AG04449 (cell line): ENCODE measurements at regions not wholly inside any gene's neighbourhood (a gene's known extent, or its start where the extent isn't known, plus 50 kb on each side); places are given as distances from the start of the nearest gene placed in this dataset.
A peak's percentile ranks its signal among the peaks of the same experiment; 100 is the strongest.

Source experiments
- CTCF ChIA-PET: fragments of 350-600 bp; formaldehyde crosslinking; extraction: SDS; loops from one replicate; lab custom pipeline; 2021; ENCODE audit warnings: antibody characterized with exemption; lab: Yijun Ruan, JAX
- POLR2A ChIA-PET: fragments of 400-600, 350-600 bp; formaldehyde crosslinking; extraction: SDS; loops from one replicate; lab custom pipeline; 2020; ENCODE audit warnings: antibody characterized with exemption, inconsistent platforms; lab: Yijun Ruan, JAX
- DNase-seq: peaks from one replicate; pipeline ENCODE4 v3.0.0-alpha.2; 2010; ENCODE audit warnings: low read depth, low spot score
- H3K4me3 ChIP-seq: 2 replicates; pipeline ENCODE4 v1.5.1; 2011; ENCODE audit warnings: low read depth, mild to moderate bottlenecking, control low read depth, low read length
- CTCF ChIP-seq: IDR thresholded peaks from one replicate; pipeline ENCODE4 v1.5.1; 2011; ENCODE audit warnings: mild to moderate bottlenecking, moderate library complexity, low read length, control low read depth, inconsistent platforms; ENCODE audit not compliant: insufficient read depth; ENCODE audit errors: missing control alignments

DNA sequence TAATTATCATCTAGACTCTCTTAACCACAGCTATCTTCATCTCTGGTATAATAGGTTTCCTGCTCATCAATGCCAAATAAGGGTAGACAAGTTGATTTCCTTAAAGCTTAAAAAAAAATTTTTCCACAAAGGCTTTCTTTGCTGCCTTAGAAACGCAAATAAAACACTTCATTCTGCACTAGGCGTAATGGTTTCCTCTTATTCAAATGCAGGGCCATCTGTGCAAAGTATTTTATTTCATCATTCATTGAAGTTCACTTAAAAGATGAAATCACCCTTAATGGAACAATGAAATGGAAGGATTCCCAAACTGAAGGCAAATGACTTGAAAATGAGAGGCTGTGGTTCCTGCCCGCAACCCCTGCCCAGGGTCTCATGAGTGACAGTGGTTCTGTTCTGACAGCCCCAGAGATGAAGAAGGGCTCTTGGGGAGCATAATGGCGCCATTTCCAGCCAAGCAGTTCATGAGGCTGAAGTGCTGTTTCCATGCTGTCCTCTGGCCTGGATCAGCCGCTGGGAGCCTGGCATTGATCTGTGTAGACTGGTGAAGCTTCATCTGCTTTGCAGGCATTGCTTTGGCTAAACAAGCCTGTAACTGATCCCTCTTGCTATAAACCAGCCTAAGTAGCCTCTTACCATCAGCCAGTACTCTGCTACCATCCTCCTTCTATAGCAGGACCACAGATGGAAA lies 276.9 kb upstream of the WWC1 start:
- no peak for DNase-seq
- POLR2A ChIA-PET: no interaction called here
- CTCF ChIA-PET: no interaction called here

GRCh38 chr5:168015506-168015905 lies 275.9 kb upstream of the WWC1 start:
- DNase-seq: peak; percentile 47
- CTCF ChIA-PET: no interaction called here
- POLR2A ChIA-PET: no interaction called here
- TF ChIP-seq CTCF: no peak
- no peak overlapping the region for H3K4me3 ChIP-seq

More for the DNA sequence above, 276.9 kb upstream of the WWC1 start:
- no peak for TF ChIP-seq CTCF
- no peak overlapping the region for H3K4me3 ChIP-seq

GRCh38 chr5:168017313-168017712 lies 274.1 kb upstream of the WWC1 start:
- DNase-seq: no peak
- H3K4me3 ChIP-seq: no peak overlapping the region
- no peak for TF ChIP-seq CTCF
- POLR2A ChIA-PET: no interaction called here
- CTCF ChIA-PET: interaction anchor here (0.9 to 1.4 kb wide), 3 partner anchors 9 to 42 kb away, joined by 3 to 4 read pairs (median 3); no protein-coding TSS in a partner anchor

DNA sequence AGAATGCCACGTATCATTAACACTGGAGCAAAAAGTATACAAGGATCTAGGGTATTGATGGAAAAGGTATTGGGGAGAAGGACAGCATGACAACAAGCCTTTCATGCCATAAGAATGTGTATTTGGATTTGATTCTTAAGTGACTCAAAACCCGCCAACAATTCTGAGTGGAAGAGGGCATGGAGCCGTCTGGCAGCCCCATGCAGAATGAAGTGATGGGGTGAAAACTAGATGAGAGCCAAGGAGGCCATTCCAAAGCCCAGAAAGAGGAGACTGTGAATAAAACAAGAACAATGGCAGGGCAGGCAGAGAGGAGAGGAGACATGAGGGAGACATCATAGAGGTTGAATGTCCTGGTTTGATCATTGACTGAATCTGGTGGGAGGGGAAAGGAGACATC lies 272.3 kb upstream of the WWC1 start:
- POLR2A ChIA-PET: no interaction called here
- no peak for TF ChIP-seq CTCF
- no peak overlapping the region for H3K4me3 ChIP-seq
- CTCF ChIA-PET: no interaction called here
- DNase-seq: no peak

DNA sequence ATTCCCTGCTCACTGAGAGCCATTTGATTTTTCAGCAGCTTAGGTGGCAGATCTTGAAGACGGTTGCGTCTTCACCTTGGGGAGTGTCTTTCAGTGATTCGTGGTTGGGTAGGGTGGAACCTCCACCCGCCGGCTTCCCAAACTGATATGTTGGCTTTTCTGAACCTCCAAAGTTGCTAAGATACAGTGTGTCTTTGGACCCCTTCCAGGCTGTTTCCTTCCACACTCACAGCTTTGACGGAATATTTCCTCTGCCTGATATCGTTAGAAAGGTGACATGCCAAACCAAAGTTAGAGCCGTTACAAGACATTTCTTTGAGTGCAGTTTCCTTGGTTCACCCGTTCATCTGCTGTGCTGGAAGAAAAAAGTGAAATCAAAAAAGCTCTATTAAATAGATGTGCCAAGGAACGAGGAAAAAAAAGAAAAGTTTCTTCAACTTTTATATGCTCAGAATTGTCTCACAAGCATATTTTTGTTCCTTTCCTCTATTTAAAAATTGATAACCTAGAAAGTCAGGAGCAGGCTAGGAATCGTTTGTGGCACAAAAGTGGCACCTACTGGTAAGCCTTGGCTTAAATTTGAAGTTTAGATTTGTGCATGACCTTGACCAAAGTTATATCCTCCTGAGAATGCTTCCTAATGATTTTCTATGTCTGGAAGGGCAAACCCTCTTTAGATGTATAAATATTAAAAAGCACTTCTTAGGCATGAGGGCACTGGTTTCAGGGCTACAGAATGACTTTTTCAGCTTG lies 270.7 kb upstream of the WWC1 start:
- peak; percentile 8 for TF ChIP-seq CTCF
- CTCF ChIA-PET: interaction anchor here (0.9 kb wide), 1 partner anchor 298 kb away, joined by 3 read pairs; no protein-coding TSS in a partner anchor
- DNase-seq: no peak
- H3K4me3 ChIP-seq: no peak overlapping the region
- POLR2A ChIA-PET: no interaction called here

DNA sequence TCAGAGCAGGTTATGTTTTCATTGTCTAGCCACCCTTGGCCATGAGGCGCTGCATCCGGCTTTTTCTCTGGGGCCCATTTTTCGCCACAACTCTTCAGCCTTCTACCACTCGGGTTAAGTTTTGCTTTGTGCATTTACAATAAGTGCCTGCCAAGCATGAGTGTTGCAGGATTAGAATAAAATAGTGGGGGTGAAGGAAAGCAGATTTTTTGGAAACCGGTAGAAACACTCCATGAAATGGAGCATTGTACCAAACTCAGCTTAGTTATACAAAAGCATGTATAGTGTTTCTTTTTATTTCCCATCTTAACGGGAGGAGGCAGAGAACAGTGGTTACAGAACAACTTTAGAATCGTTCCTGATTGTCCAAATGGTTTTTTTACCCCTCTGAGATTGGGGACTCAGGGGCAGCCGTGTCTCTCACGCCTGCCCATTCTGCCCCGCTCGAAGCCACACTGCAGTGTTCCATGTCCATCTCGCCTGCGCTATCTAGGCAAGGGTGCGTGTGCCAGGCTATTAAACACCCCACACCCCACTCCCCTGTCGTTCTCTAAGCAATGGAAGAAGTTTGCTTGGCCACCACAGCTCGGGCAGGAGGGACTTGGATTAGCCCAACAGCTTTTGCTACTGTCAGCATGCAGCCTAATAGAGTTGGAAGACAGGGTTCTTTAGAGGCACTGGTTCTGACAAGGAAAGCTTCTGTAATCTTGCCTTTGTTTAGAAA lies 268.8 kb upstream of the WWC1 start:
- no peak for DNase-seq
- CTCF ChIA-PET: interaction anchor here (0.6 kb wide), 1 partner anchor 302 kb away, joined by 3 read pairs; no protein-coding TSS in a partner anchor
- no peak for TF ChIP-seq CTCF

More for the DNA sequence above, 268.8 kb upstream of the WWC1 start:
- POLR2A ChIA-PET: no interaction called here
- no peak overlapping the region for H3K4me3 ChIP-seq
